GM12873 (cell line): ENCODE measurements at regions not wholly inside any gene's neighbourhood (a gene's known extent, or its start where the extent isn't known, plus 50 kb on each side); places are given as distances from the start of the nearest gene placed in this dataset.

ENCODE experiments used
- TF ChIP-seq, protein P1 (sequence below): IDR thresholded peaks from 2 replicates; pipeline ENCODE4 v1.5.1; 2012; ENCODE audit warnings: low read depth, mild to moderate bottlenecking, moderate library complexity, low read length, control low read depth; ENCODE audit not compliant: insufficient read depth; ENCODE audit errors: missing control alignments

- TF ChIP-seq, protein P1, sequence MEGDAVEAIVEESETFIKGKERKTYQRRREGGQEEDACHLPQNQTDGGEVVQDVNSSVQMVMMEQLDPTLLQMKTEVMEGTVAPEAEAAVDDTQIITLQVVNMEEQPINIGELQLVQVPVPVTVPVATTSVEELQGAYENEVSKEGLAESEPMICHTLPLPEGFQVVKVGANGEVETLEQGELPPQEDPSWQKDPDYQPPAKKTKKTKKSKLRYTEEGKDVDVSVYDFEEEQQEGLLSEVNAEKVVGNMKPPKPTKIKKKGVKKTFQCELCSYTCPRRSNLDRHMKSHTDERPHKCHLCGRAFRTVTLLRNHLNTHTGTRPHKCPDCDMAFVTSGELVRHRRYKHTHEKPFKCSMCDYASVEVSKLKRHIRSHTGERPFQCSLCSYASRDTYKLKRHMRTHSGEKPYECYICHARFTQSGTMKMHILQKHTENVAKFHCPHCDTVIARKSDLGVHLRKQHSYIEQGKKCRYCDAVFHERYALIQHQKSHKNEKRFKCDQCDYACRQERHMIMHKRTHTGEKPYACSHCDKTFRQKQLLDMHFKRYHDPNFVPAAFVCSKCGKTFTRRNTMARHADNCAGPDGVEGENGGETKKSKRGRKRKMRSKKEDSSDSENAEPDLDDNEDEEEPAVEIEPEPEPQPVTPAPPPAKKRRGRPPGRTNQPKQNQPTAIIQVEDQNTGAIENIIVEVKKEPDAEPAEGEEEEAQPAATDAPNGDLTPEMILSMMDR, result no peak
Measured at GRCh38 chr4:79597266-79597665, 189.2 kb upstream of the GK2 start.

DNA sequence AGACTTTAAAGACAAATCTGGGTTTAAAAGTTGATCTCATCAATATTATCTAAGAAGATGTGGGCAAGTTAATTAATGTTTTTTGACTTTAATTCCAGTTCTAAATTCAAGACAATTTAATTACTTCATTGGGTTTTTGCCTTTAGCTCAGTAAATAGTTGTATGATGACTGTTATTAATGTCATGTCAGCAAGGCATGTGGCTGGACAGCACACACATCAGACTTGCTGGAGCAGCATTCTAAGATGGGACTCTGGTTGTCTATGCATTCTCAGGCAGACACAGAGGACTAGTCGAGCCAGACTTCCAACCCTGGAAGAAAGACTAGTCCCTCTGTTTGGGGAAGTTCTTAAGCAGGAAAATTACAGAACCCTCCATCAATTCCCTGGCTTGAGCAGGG, 180.7 kb upstream of the GK2 start:
- TF ChIP-seq, protein P1, result no peak

DNA sequence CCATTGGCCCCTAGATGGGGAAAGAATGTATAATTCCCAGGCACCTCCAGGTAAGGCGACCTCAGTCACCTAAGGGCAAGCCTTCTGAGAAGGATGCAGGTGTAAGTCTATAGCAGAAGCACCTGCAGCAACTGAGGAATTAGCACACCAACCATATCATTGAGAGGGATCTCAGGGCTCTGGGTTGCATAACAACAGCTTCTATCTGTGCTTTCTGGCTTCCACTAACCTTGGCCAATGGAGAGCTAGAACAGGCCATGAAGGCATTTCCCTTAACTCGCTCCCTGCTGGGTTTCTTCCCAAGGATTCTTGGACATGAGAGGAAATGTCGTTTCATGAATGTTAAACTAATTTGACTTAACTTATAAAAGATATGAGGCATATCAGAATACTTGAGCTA, 177.8 kb upstream of the GK2 start:
- TF ChIP-seq, protein P1, result no peak

DNA sequence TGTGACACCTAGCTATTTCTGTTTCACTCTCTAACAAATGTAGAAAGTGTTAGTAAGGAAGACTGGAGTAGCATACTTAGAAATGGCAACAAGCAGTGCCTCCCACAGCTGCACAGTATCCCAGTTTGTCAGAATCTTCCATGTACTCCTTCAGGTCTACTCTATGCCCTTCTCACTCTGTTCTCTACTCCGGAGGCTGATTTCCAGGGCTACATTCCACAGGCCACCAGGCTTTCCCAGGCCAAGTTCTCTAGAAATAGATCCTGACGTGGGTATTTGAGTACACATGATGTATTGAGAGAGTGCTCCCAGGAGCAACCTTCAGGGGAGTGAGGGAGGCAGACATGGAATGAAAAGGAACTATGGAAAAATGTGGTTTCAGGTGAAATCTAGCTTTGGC, 177.3 kb upstream of the GK2 start:
- TF ChIP-seq, protein P1, result no peak

DNA sequence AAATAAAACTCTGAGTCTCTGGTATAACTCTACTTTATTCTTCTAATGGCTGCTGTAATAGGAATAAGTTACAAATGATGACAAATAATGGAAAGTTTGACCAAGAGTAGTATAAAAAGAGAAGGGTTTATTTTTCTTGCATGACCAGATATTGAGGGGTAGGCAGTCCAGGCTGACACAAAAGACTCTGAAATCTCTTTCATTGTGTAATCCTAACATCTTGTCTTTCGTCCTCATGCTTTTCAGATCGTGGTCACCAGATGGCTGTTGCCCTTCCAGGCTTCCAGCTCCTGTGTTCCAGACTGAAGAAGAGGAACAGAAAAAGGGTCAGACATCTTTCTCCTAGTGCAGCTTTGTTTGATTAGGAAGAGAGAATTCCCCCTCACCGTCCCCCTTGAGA, 176.9 kb upstream of the GK2 start:
- TF ChIP-seq, protein P1, result no peak

GRCh38 chr4:79584352-79584751, 176.3 kb upstream of the GK2 start:
- TF ChIP-seq, protein P1, result no peak

GRCh38 chr4:79578606-79579005, 170.6 kb upstream of the GK2 start:
- TF ChIP-seq, protein P1, result no peak

DNA sequence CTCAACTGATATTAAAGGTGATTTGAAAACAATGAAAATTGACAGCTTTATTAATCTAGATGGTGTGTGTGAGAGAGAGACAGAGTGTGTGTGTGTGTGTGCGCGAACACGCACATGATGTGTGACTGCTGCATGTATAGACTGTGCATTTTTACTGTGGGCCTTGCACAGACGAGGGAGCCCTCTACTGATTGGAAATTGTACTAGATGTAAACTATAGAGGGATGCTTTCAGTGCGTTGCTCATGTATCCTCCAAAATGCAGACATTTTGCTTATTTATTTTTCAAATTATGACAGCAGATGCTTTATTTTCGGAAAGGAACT, 168.4 kb upstream of the GK2 start:
- TF ChIP-seq, protein P1, result peak; percentile 54
